Mammary epithelial cell (primary cell): ENCODE measurements at regions not wholly inside any gene's neighbourhood (a gene's known extent, or its start where the extent isn't known, plus 50 kb on each side); places are given as distances from the start of the nearest gene placed in this dataset.

Experiments
- EZH2 ChIP-seq: IDR thresholded peaks from 2 replicates; pipeline ENCODE4 v1.6.1; 2012; ENCODE audit warnings: low read length, inconsistent platforms, borderline replicate concordance
- TF ChIP-seq, protein P1 (sequence below), 2 donors: IDR thresholded peaks in 1 of 2; conservative IDR thresholded peaks in 1 of 2; 2 replicates each; pipeline ENCODE4 v1.5.1; 2011 to 2012; ENCODE audit warnings: inconsistent platforms in 2 of 2, low read length in 2 of 2, mild to moderate bottlenecking in 2 of 2, control low read depth in 1 of 2, low read depth in 1 of 2; ENCODE audit not compliant: insufficient read depth in 1 of 2; ENCODE audit errors: extremely low read depth in 1 of 2

GRCh38 chr6:170179616-170180324 lies 111.1 kb downstream of the DLL1 start:
- TF ChIP-seq, protein P1, sequence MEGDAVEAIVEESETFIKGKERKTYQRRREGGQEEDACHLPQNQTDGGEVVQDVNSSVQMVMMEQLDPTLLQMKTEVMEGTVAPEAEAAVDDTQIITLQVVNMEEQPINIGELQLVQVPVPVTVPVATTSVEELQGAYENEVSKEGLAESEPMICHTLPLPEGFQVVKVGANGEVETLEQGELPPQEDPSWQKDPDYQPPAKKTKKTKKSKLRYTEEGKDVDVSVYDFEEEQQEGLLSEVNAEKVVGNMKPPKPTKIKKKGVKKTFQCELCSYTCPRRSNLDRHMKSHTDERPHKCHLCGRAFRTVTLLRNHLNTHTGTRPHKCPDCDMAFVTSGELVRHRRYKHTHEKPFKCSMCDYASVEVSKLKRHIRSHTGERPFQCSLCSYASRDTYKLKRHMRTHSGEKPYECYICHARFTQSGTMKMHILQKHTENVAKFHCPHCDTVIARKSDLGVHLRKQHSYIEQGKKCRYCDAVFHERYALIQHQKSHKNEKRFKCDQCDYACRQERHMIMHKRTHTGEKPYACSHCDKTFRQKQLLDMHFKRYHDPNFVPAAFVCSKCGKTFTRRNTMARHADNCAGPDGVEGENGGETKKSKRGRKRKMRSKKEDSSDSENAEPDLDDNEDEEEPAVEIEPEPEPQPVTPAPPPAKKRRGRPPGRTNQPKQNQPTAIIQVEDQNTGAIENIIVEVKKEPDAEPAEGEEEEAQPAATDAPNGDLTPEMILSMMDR (conservative IDR thresholded peaks at IDR 0.05 in 1 of 2, IDR thresholded peaks at IDR 0.05 in 1 of 2; ENCODE audit: extremely low read depth in 1 of 2, insufficient read depth in 1 of 2, low read depth in 1 of 2, low read length in 2 of 2) = no peak
- no peak for TF ChIP-seq EZH2
